ENCODE measurements at regions not wholly inside any gene's neighbourhood (a gene's known extent, or its start where the extent isn't known, plus 50 kb on each side); places are given as distances from the start of the nearest gene placed in this dataset.

DNA sequence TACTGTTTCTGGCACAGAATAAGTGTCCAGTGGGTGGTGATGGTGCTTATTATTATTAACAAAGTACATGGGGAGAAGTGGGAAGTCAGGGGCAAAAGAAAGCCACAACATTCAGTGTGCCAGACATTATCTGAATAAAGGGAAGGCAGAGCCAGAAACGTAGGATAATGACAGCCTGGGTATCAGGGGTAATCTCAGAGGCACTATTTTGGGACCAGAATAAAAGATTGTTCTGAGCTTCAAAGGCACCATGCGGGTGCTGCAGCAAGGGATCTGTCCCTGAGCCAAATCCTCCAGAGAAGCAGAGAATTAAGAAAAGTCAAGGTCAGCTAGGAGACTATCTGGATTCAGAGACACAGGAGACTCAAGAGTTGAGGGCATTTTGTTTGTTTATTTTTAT, 328.8 kb upstream of the GATB start:
- DNase-seq: peak; percentile 6

DNA sequence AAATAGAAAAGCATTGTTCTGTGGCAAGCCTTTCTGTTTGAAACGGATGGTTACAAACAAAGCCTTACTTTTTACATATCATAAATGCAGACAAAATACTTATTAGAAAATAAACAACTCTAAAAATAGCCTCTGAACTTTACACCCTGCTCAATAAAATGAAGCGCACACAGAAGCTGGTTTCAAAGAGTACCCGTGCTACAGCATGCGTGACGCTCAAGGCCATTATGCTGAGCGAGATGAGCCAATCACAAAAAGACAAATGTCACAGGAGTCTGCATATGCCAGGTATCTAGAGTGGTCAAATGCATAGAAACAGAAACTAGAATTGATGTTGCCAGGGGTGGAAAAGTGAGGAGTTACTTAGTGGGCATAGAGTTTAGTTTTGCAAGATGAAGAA, 326.5 kb upstream of the GATB start:
- no peak for DNase-seq

DNA sequence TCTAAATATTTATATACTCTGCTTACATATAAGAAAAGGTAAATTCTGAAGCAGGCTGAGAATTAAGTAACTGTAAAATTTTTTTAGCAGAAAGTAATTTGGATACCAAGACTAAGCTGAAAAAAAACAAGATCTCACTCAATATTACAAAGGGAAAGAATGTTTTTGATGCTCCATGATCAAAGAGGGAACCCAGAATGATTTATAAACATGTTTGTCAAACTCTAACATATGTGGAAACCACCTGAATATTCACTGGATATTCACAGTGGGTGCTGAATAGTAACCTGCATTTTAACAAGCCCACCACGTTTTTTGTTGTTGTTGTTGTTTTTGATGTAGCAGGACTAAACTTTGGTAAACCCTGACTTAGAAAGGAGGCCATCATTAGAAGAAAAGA, 324.9 kb upstream of the GATB start:
- no peak for DNase-seq

DNA sequence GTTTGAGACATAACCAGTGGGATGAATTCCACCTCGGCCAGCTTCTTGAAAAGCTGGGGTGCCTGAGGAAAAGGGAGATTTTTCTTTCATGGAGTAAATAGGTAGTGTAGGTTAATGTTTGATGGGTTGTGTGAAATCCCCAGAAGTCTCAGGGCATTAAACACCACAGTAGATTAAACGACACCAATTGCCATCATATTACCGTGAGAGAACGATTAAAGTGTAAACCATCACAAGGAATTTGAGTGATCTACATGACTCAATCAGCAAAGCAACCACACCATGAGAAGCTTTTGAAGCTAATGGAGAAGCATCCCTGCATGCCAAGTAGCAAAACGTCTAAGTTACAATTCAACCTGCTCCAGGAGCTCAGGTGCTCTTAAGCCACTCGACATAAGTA, 322.5 kb upstream of the GATB start:
- DNase-seq: no peak

DNA sequence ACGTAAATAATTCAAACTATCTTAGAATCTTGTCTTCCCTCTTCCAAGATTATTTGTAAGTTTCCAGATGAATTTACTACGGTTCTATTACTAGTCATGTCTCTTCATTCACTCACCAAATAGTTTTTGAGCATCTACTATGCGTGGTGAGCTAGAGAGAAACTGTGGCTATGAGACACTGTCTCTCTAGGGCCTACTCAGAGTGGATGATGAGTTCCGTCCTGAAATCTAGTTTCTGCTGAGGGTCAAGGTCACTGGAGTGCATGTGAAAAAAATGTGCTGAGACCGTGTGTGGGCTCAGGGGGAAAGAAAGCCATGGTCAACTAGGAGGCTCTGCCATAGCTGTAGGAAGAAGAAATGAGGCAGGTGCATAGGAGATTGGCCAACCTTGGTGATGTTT, 320.2 kb upstream of the GATB start:
- DNase-seq: no peak

DNA sequence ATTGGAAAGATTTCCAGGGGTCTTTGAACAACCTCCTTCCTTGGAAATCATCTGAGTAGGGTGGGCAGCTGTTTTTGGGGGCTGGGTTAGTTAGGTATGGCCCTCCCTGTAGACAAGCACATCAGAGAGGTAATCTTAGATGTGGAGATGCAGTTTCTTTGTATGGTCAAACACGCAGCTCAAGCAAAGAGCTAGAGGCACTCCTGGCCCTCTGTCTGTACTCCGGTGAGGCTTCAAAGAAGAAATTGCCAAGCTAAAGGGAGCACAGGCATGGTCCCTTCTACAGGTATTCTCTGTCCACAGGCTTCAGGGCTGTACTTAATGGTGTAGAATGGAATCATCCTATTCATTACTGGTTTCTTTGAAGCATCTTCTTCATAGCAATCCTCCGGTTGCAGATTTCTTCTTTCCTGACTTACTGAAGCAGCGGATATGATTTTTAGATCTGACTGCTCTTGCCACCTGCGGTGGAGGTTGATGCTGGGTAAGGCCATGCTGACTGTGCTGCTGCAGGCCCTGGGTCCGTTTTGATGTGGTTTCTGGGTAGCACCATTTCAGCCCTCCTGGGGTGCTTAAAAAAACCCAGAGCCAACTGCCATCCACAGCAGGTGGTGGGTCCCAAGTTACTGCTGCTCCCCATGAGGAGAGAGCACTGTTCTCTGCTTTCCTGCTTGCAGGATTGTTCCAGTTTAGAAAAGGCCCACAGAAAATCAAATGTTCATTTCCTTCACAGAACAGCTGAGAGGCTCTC, 318.9 kb upstream of the GATB start:
- DNase-seq: no peak

DNA sequence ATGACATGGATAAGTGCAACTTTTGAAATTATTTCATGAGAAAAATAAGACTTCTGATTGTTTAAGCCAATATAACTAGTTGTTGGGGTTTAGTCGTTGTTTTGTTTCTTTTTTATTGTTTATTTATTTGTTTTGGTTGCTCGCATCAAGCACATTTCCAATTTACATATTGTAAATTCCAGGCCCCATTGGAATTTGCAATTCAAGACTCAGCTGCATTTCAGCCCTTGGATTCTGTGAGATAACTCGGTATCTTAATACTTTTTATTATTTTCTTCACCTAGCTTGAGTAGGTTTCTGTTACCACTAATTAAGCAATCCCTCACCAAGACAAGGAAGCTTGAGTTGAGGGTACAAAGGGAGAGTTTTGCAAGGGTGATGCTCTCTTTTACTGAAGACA, 318.3 kb upstream of the GATB start:
- no peak for DNase-seq

DNA sequence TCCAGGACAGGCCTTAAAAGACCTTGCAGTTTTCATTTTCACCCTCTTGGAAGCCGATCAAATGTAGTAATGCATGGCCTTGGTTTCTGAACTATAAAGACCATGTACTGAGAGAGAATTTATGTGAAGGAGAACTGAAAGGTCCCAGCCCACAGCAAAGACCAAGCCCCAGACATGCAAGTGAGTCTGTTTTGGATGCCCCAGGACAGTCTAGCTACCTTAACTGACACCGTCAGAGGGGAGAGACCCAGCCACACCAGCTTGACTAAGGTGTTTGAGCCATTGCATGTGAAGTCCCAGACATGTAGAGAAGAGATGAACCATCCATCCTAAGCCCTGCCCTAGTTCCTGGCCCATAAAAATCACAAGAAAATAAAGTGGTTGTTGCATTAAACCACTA, 316.8 kb upstream of the GATB start:
- no peak for DNase-seq

DNA sequence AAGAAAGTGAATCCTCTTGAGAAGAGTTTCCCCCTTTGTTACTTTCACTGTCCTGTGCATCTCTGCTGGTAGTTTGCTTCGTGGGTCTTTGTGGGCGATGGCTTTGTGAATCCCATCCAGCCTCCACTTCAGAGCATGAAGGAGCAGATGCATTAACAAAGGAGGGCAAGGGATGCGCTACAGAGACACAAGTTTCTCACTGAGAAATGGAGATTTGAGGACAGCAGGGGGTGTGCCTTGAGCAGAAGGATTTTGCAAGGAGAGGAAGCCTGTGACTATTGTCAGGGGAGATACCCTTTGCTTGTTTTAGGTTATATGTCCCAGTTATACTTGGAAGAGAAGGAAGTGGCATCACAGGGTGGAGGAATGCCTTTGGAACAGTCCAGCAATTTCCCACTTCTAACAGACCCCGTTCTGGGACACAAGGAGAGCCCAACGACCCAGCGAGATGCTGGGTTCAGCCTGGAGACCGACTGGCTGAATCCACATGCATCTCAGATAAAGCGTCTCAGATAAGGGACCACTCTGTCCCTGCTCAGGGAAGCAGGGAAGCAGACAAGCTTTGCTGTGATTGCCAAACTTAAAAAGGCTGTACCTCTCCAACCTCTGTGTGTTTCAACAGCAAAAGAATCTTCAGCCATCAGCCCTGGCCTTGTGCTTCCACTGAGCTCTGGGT, 314.6 kb upstream of the GATB start:
- DNase-seq: no peak

DNA sequence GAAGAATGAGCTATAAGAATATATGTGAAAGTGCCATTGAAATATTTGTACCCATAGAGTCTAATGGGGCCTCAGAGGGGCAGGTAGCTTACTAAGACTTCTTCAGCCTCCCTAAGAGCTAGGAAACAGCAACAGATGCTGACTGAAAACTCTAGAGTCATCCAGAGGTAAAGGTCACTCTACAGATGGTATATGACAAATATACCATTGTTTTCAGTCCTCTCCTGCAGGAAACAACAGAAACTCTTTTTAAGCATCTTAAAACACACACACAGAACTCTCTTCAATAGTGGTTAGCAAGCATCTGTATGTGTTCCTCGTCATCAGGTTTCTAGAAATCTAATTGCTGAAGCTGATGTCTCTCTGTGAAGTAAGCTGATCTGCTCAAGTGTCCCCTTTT, 313.8 kb upstream of the GATB start:
- DNase-seq: no peak

DNA sequence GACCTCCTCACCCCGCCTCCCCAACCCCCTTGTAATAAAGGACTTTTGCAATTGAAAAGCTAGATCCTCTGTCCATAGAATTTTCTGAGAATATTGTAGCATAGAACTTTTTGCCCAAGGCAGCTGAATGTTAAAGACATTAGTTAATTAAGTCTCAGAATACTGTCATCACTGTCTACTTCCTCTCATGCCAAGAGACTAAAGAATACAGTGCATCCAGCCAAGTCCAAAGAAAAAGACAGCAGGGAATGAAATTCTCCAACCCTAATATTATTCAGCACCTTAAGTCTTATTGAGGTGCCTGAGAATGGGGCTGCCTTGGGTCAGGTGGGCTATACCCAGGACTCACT, 313.3 kb upstream of the GATB start:
- DNase-seq: no peak

DNA sequence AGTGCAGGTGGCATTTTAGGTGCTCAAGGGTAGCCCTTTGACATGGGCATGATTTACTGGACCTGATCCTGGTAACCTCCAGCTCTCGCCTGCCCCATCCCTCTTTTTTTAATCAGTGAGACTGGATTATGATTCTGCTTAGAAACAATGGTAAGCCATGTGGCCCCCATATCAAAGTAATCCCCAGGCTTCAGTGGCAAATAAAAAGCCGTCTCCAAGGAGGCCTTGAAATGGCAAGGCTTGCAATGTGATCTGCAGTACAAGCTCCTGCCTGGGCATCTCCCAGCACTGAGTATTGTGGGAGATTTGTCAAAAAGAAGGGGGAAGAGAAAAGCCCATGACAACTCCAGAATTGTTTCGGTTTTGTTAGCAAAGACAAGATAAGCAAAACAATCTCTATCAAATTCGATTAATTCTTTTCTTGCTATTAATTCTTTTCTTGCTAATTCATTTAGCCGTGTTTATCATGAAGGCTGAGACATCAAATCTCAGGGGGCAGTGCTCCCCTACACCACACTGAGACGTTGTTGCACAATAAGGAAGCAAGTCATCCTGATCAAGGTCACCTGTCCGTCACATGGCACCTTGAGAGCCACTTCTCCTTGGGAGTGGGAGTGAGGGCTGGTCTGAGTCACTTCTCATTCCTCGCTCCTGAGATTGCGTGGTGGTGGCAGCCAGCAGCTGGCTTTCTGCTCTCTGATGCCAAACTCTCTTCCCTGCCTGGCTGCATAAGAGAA, 312.7 kb upstream of the GATB start:
- no peak for DNase-seq

DNA sequence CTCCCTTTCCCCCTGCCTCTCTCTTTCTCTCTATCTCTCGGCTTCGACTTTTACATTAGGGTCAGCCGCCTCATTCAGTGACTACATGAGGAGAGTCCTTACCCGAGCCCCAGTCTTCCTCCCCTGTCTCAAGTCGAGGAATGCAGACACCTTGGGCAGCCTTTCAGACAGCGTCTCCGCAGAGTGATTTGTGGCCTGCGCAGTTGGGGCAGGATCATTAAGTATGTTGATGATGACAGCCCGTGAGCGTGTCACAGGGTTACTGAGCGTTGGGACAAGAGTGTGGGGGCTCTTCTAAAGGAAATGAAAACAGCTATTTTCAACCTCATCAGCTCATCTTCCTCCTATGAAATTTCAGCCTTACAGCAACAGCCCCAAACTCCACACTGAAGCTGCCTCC, 312.1 kb upstream of the GATB start:
- DNase-seq: no peak

DNA sequence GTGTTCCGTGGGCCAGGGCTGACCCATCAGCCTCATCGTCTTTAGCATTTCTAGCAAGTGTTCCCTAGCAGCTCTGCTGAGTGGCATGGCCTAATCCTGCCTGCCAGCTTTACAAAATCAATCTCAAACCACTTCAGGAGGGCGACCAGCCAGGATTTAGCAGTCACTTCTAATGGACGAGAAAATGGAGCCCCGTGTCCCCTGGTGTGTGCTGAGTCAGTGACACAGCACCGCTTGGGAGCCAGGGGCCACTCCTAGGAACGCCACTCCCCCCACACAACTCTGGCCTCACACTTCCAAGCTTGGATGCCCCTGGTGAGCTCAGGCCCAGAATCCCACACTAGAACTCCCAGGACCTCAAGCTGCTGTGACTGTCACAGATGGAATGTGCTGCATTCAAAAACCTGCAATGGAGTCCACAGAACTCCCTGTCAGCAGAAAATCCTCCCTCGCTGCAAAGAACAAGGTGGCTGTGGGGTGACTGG, 311.2 kb upstream of the GATB start:
- DNase-seq: no peak

DNA sequence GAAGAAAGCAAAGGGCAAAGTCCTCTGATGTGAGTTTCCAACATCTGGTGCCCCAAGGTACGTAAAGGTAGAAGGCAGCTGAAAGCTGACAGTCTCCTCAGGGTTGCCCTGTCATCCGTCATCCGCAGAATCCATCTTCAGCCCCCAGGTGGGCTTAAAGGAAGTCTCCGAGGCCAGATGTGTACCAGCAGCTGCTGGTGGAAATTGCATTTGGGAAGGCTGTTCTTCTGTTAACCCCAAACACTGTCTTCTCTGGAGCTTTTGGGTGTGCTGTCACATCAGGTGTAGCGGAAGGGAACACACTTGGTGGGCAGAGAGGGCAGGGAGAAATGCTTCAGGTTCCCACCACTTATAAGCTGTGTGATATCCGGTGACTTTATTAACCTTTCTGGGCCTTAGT, 310.0 kb upstream of the GATB start:
- DNase-seq: no peak

DNA sequence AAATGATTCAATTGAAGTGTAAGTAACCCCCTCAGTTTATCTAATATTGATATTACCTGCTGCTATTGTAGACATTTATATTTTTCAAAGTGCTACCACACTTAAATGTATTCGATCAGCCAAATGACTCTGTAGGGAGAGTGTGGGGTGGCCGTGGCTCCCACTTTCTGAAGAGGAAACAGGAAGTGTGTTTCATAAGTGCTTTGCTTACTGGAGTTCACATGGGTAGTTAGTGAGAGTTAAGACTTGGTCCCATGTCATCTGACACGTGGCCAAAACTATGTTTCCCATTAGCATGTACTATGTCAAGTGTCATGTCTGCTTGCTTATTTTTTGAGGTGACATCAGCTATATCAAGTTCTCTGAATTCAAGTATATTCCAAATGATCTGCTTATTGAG, 308.1 kb upstream of the GATB start:
- no peak for DNase-seq

DNA sequence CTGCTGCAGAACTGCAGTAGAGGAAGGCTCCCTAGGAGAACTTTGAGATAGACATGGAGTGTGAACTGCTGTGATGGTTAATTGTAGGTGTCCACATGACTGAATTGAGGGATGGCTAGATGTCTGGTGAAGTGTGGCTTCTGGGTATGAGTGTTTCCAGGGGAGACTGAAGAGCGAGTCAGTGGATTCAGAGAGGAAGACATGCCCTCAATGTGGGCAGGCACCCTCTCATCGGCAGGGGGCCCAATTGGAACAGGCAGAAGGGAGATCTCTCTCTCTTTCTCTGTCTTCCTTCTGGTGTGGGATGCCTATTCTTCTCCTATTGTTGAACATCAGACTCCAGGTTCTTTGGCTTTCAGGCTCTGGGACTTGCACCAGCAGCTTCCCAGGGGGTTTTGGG, 304.7 kb upstream of the GATB start:
- no peak for DNase-seq

DNA sequence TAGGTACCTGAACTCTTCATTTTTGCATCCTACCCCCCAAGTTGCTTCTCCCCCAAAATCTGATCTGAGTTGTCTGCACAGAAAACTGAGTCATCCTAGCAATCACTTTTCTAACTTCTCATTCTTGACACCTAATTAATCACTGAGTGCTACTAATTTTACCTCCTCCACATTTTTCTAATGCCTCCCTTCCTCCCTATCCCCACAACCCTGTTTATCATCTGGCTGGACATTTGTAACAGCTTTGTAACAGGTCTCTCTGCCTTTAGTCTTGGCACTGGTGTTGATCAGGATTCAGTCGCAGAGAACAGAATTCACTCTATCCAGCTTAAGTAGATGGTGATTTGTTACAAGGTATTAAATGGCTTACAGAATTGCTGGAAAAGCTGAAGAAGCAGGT, 303.9 kb upstream of the GATB start:
- no peak for DNase-seq

DNA sequence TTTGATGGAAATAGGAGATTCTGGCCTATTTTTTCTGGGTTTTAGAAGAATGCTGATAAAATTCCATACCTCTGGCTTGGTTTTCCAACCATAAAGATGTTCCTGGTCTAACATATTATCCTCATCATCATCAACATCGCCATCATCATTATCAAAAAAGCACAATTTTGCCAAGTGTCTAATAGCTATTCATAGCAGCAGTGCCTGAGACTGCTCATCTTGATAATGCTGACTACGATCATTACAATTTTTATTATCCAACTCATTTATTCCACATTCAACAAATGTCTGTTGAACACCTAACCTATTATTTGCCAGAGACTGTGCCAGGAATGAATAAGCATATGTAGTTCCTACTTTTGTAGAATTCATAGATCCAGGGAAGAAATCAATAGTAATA, 303.5 kb upstream of the GATB start:
- DNase-seq: no peak

DNA sequence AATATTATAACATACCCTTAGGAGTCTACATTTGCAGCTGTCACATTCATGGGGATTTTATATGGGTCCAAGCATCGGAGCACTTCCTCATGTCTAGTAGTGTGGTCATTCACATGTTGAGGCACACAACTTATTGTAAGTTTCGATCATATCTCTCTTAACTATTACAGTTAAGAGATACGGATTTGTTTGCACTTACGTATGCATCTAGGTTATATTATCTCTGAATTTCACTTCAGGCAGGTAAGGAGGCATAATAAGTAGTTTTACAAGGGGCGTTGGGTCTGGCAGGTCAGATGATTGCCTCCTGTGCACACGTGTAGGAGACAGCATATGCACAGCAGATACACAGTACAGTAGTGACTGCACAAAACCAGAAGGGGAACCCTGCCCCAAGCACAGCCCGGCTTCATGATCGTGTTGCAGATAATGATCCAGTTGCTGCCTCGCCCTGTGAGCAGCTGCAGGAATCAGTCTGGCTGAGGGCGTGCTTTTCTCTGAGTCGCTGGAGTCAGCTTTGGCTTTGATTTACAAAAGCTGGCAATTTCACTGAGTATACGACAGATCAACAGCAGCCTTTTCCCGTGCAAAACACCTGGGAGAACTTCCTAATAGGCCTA, 302.9 kb upstream of the GATB start:
- peak; percentile 58 for DNase-seq

DNA sequence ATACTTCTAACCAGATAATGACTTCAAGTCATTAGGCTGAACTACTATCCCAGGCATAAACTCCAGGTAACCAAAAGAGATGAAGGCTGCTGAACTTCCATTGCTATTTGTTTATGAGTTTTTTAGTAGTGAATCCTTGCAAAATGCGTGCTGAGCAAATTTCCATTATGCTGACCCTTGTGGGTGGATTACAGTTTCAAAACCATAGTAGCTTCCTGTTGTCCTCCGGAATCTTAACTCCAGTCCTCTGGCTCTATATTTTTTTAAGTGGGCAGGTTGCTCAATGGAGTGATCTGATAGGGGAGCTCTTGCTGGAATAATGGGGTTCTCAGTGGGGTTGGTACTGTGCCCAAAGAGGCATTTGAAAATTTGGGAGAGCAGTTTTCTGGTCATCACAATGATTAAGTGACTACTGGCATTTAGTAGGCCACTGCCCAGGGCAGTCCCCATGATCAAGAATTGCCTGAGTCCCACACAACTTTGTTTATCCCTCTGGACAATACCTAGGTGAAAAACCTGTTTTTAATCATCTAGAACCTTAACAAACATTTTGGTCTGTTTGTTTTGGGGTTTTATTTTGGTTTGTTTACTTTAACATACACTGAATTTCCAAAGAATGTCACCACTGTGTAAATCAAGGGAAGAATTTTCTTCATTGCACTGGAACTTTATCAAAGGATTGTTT, 302.3 kb upstream of the GATB start:
- no peak for DNase-seq

DNA sequence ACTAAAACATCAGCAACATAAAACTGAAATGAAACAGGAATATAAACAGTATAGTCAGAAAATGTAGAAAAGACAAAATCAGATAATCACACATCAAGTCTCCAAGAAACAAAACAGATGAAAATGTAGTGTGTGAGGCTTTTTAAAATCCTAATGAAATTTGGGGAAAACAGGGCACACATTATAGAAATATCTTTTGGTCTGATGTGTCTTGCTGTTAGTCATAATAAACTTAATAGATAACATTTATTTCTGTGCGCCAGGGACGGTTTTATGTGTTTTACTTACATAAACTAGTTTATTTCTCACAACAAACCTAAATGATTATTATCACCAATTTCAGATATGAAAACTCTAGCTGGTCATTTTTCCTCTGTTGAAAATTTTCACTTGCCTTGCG, 293.9 kb upstream of the GATB start:
- DNase-seq: no peak

DNA sequence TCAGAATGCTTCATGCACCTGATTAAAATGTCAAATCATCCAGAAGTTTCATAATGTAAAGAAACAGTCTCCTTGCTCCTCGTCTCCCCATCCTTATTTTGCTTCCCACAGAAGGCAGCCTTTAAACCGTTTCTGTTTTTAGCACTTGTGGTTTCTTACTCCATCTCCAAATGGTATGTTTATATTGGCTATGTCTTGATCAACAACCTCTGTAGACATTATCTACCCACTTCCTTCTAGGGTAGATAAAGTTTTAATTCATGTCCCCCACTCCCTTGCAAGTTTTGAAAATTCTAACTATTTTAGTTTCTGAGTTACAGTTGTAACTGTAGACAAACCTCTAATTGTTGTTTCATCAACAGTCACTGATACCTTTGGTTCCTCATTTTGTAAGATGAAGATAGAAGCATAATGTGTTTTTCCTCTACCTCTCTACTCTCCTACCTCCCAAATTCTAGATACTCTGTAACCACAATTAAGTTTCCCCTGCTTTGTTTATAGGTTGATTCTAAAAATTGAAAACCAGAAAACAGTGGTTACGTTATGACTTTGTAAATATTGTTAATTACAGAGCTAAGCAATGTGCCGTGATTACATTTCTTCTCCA, 291.7 kb upstream of the GATB start:
- DNase-seq: no peak

Data from NCI-H69 (cell line).